Activated T-cell treated with anti-CD3 and anti-CD28 coated beads for 4 hours (primary cell): ENCODE measurements at regions not wholly inside any gene's neighbourhood (a gene's known extent, or its start where the extent isn't known, plus 50 kb on each side); places are given as distances from the start of the nearest gene placed in this dataset.

Source experiments
- DNase-seq: peaks from one replicate; pipeline ENCODE4 v3.0.0-alpha.2; 2020

DNA sequence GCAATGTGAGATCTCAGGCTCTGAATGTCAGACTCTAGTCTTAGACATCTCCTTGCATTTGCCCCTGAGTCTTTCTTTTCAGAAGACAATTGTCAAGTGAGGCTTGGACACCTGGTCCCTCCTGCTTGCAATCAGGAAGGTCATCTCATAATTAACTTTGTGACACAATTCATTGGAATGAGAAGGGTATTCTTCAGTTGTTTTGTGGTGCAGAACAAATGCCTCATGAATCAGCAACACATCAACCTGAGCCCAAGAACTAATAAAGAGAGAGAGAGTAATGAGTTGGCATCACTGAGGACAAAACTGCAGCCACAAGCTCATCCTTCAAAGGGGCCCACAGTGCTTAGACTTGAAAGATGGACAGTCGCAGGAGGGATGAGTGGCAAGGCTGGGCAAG is 375.8 kb downstream of the INSC start:
- DNase-seq = no peak

DNA sequence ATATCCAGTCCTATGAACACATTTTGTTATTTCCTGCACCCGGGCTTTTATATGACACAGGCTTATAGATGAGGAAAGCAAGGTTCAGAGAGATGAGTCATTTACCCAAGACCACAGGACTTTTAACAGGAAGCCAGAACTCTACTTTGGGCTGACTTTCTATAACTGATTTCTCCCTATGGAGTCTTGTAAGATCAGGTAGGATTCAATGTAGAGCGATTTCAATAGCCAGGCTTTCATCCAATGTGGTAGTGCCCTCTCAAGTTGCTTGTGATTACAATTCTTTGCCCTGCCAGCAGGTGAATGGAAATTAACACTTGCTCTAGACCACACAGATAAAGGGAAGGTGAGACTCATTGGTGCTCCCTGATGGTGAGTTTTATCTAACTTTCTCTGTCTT is 378.3 kb downstream of the INSC start:
- no peak for DNase-seq

DNA sequence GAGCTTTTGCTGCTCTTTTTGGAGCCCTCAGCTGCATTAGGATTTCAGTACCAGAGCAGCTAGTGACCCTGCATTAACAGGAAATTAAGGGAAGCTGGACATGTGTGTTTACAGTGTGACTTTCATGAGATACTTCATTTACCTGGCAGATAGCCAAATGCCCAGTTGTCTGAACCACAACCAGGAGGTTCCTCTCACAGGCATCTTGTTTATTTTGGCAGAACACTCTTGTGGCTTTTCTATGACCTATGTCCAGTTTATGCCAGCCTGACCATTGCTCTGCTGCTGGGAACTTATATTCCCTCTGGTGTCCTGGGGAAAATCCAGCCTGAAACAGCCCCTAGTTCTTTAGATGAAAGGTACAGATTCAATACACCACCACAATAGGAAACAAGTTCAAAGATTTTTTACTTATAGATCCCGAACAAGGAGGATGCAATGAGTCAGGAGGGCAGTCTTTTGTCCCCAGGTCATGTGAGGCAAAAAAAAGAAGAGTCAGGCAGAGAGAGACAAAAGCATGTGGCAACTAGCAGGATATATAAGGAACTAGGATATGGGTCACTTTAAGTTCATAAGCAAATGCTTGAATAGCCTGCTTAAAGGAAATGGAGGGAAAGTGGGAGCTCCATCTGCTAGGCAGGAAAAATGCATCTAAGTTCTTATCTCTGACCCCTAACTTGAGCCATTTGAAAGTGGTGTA is 379.3 kb downstream of the INSC start:
- no peak for DNase-seq

DNA sequence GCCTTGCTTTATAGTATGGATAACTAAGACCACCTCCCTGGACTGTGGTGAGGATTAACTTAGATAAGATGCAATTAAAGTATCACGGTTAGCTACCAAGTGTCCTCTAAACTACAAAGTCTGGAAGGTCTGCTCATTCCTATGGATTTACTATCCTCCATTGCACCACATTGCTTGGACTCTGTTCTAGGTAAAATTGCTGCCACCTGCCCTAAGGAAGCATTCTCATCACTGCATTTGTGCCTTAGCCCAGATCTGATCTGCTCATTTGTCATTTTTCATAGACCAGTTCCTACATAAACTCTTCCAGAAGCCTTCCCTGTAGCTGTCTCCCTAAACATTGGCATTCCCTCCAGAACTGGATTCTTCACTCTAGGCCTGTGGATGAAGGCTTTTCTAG is 380.0 kb downstream of the INSC start:
- no peak for DNase-seq

DNA sequence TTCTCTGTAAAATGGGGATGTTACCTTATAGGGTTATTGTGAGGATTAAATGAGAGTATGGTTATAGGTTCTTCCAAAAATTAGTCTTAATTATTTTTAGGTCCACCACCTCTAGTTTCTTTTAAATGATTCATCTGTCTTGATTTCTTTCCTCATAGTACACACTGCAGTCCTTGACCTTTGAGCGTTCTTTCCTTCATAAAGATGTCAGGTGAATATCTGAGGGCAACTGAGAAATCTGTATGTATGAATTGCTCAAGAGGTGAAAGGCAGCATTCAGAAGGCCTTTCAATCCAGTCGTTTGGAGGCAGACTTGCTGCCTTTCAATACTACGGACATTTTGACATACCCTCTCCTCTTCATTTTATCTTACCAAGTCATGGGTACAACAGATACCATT is 380.7 kb downstream of the INSC start:
- DNase-seq = no peak

DNA sequence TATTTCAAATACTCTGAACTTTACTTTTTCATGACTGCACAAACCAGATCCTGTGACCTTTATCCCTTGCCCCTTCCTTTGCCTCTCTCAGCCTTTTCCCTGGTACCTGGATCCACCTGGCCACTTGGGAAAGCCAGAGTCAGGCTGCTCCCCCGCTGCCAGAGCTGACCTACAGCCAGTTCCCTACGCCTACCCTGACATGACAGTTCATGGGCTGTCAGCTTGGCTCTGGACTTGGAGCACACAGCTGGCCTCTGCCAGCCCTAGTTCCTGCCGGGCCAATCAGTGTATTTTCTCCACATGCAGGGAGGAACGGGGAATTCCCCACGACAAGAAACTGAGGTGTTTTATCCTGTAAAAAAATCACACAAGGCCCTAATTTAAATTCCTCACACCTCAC is 382.6 kb downstream of the INSC start:
- no peak for DNase-seq

DNA sequence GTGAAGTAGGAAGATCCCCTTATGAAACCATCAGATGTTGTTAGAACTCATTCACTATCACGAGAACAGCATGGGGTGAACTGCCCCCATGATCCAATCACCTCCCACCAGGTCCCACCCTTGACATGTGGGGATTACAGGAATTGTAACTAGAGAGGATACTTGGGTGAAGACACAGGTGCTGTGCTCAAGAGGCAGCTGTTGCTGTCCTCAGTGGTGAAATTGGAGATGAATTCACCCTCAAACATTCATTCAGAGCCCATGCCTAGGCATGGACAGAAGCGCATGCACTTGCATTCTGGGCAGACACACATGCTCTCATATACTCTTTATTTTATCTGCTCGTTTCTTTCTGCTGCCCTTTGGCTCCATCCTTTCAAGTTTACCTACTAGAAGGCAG is 385.0 kb downstream of the INSC start:
- no peak for DNase-seq

DNA sequence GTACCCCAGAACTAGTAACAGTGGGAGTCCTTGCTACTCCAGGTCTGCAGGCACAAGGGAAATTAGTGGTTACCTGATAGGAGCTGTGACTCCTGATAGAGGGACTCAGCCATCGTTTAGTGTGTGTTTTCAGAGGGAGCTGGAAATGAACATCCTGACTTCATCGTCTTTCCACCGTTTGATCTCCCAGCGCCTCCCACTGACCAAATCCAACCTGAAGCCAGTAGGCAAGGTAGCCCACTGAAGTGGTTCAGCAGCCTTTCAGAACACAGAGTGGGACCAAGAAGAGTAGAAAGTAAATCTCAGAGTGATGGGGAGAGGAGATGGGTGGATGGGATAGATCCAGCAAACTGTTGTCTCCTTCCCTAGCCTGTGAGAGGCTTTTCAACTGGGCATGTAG is 385.9 kb downstream of the INSC start:
- no peak for DNase-seq

DNA sequence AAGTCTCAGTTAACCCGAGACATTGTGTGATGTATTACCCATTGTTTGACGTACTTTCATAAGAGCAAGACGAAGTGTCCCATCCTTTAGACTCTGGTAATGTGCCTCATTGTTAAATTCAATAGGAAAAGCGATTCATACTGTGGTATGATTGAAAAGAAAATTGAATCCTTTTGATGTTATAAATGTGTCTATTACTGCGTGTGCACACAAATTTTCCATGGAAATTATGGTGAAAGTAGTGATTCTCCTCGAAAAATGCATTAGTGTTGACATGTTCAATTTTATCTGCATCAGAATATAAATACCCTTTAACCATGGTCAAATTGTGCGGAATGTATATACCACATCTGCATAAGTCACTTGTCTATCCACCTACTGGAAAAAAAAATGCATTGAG is 386.8 kb downstream of the INSC start:
- DNase-seq = no peak

DNA sequence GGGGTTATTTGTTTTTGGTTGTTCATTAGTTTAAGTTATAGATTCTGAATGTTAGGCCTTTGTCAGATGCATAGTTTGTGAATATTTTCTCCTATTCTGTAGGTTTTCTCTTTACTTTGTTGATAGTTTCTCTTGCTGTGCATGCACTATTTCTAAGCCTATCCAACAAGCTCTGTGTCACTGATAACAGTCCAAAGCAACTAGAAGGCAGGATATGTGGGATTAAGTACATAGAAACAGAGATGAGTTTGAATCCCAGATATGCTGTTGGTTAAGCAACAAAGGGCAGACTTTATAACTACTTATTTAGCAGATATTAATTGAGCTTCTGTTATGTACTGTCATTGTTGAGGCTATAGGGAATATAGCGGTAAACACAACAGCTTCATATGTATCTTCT is 390.4 kb downstream of the INSC start:
- DNase-seq = no peak

DNA sequence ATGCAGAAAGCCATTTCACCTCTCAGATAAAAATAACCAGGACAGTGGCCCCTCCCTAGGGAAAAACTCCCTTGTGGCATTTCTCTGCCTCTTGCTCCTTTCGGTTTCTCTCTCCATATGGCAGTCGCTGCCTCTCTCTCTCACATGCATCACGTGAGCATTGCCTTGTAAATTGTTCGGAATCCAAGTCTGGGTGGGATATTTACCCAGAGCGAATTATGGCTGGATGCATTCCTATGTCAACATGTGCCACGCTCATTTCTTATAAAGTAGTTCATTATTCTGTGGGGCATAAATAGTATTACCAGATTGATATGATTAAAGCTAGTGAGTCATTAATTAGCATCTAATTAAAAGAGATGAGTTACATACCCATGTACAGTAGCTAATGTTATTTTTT is 392.9 kb downstream of the INSC start:
- no peak for DNase-seq

DNA sequence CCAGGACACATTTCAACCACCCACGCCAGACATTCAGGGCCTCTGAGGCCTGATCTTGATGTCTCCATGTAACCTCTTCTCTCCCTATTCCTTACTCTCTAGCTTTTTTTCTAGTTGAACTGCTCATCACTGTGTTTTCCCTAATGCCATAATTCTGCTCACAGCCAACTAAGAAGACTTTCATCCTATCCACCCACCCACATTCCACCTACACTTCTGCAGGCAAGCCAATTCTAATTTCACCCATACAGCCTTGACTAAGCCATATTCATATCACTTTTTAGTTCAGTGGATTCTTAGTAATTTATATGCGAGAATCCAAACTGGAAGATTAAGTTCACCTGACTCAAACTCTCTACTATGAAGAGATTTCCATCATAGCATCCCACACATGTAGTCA is 394.4 kb downstream of the INSC start:
- no peak for DNase-seq

DNA sequence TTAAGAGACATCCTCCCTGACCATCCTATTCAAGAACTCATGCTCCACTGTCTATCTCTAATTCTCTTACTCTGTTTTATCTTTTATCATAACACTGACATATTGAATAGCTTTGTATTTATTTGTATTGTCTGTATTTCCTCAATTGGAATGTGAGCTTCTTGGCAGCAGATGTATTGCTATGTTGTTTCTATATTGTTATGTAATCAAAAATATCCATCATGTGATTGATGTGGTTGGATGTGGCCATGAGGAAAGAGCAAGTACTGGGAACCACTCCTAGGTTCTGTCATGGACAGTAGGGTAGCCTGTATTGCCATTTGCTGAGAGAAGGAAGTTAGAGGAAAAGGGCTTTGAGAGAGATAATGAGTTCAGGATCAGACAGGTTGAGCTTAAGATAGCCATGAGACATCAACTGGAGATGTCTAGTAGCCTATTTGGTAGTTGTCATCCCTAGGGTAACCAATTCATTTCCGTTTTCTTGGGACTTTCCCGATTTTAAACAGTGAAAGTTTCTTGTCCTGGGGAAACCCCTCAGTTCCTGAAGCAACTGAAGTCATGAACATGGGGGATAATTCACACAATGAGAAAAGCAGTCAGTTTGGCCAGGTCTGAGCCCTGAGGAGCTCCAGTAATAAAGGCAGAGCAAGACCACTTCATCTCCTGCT is 404.5 kb downstream of the INSC start:
- DNase-seq = no peak

DNA sequence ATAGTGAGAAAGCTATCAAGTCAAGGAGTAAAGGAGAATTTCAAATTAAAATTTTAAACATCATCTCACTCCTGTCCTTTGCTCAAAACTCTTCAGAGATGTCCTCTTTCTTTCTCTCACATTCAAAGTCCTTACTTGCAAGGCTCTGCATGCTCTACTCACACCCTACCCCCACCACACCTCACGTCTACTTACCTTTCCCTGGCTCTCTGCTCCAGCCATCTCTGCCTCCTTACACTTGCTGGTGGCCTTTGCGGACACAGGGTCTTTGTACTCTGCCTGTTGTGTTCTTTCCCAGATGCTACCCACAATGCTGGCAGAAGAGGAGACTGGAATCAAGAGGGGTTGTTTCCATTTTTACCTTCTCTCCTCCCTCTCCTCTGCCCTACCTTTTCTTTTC is 405.2 kb downstream of the INSC start:
- no peak for DNase-seq

DNA sequence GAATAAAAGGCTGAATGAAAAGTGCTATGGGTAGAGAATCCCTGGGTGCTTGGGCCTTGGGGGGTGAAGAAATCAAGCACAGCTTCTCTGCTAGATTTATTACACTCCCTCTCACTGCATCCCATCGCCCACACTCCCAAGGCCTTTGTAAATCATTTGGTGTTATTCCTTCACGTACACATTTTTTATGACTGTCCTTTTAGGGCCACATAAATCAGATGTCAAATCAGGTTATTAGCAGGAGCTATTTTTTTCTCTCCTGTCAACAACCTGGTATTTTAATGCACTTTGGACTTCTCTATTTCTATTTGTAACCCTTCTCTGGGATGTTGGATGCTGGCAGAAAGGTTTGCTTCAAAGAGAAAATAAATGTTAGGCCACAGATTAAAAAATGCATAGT is 408.8 kb downstream of the INSC start:
- no peak for DNase-seq

DNA sequence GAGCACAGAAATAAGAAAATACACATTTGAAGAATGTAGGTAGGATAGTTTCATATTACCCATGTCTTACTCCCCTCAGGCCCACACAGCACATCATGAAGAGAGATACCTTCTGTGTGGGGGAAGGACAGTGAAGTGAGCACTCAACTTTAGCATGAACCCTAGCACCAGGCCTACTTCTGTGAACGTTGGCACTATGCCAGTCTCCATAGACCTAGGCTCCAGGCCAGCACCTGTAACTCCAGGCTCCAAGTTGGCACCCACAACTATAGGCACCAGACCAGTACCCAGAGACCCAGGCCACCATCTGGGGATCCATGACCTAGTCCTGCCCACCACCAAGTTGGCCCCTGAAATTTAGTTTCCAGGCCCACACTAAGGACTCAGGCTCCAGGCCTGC is 410.9 kb downstream of the INSC start:
- no peak for DNase-seq

DNA sequence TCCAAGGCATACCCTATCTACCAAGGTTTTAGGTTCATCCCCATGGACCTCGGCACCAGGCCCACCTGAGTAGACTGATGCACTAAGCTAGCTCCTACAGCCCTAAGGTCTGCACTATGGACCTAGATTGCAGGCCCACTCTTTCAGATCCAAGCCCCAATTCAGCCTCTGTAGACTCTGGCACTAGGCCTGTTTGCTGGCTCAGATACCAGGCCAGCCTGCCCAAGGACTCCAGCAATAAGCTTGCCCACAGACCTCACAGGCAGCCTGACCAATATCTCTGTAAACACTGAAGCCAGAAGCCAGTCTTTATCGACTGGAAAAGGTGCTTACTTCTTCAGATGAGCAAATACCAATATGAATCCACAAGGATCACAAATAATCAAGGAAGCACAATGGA is 411.3 kb downstream of the INSC start:
- DNase-seq = no peak

DNA sequence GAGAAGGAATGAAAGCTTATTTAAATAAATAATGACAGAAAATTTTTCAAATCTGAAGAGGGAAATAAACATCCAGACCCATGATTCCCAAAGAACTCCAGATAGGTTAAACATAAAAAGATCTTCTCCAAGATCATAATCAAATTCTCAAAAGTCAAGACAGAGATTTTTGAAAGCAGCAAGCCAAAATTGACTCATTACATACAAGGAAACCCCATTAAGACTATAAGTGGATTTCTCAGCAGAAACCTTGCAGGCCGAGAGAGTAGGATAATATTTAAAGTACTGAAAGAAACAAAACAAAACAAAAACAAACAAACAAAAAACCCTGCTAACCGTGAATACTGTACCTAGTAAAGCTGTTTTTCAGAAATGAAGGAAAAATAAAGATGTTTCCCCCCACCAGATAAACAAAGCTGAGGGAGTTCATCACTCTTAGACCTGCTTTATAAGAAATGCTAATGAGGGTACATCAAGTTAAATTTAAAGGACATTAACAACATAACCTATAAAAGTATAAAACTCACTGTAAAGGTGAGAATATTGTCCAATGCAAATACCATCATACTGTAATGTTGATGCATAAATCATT is 412.2 kb downstream of the INSC start:
- no peak for DNase-seq

DNA sequence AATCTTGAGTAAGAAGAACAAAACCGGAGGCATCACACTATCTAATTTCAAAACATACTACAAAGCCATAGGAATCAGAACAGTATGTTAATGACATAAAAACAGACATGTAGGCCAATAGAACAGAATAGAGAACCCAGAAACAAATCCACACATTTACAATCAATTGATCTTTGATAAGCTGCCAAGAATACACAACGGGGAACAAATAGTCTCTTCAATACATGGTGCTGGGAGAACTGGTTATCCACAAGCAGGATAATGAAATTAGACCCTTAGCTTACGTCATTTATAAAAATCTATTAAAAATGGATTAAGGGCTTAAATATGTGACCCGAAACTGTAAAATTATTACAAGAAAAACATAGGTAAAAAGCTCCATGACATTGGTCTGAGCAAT is 417.7 kb downstream of the INSC start:
- DNase-seq = no peak

DNA sequence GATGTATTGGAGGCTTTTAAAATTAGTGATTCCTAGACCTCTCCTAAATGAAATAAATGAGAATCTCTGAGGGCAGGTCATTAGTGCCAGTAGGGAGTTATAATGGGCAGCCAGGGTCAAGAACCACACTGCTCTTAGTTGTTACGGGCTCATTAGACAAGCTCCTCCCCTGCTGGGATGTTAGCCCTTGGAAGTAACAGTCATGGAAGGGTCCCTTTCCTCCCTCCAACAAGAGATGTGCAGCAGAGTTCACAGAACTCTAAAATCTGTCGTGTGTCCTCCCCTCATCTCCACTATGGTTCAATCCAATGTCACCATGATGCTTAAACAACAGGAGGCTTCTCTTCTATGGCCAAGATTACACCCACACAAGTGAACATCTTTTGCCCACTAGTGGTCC is 419.5 kb downstream of the INSC start:
- DNase-seq = no peak

DNA sequence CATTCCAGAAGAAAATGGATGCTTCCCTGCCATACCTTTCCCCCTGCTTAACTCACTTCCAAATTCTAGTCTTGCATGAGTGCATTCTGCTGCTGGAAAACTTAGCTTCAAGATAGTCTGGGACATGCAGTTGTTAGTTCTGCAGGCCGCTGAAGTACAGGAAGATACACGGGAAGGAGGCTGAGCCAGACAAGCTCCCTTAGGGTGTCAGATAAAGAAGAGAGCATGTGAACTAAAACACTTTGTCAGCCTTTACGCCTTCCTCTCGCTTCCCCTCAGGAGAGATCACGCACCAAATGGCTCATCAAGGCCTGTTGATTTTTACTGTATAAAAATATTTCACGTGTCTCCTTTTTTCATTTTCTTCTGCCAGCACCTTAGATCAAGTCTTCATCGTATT is 420.7 kb downstream of the INSC start:
- no peak for DNase-seq

DNA sequence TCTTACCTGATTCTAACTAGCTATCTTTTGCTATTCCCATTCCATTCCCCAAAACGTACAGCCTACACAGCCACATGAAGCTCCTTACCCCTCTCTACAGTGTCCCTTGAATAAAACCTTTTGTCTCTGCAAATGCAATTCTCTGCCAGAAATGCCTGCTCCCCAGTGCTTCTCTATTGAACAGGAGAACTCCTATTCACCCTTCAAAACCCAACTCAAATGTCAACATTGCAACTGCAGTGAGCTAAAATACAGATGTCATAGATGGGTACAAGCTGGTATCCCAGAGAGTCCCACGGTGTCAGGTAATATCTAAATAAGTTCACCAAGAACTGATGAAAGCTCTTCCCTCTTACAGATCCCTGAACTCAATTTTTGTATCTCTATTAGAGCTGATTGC is 421.7 kb downstream of the INSC start:
- DNase-seq = no peak

DNA sequence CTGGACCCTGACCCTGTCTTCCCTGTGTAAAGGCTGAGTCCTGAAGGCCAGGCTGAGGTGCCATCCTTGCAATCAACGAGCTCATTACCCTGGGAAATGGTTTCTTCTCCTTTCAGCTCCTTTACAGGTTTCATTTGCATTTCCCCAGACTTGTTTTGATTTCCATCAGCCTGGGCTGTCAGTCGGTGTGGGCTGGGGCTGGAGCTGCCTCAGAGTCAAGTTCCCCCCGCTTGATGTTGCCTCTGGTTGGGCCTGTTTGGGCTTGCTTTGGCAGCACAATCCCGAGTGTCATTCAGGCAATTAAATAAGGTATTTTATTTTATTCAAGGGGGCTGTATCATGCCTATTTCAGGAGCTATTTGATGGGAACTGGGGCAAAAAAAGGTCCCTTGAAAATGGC is 424.9 kb downstream of the INSC start:
- no peak for DNase-seq

DNA sequence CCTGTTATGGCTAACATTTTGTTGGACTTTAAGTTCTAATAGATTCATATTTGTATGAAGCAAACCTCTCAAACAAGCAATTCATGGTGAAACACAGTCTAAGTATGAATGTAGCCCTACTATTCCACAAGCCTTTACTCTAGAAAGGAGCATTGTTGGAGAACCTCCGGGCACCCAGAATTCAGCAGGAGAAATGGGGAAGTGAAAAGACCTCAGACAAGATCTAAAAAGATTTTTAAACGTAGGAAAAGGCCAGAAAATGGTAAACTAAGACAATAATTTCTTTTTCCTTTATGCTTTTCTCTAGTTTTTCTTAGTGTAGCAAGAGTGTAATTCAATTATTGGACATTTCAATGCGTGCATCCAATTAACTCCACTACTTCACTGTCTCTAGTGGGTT is 426.4 kb downstream of the INSC start:
- DNase-seq = no peak

DNA sequence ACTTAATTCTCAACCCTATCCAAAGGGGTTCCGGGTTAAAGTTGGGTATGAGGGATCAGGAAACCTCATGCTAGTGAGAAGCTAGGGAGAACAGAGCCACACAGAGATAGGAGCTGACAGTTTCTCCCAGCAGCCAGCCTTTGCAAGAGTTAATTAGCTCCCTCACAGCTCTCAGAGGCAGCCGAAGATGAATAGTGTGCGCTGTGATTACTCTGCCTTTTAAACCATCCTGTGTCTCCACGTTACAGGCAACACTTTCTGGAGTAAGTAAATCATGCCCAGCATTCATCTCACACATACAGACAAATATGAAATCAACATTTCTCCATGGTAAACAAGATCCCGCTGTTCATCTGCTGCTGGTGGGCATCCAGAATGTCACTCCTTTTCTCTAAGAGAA is 429.6 kb downstream of the INSC start:
- no peak for DNase-seq
